Hematopoietic multipotent progenitor cell treated with erythropoietin and hydrocortisone succinate and interleukin-3 and kit ligand, for 8 days (in vitro differentiated cells): ENCODE measurements at regions not wholly inside any gene's neighbourhood (a gene's known extent, or its start where the extent isn't known, plus 50 kb on each side); places are given as distances from the start of the nearest gene placed in this dataset.
"Not testable (repeated sequence)": the region's sequence is repeated elsewhere in the genome, so short reads cannot be mapped to it uniquely, and the experiment has no call there.

ENCODE experiments used
- DNase-seq: peaks from one replicate; pipeline ENCODE4 v3.0.0-alpha.2; 2015

GRCh38 chr5:89164703-89165102 is 281.7 kb upstream of the MEF2C start:
- not testable (repeated sequence) for DNase-seq

GRCh38 chr5:89156226-89156625 is 273.2 kb upstream of the MEF2C start:
- no peak for DNase-seq

DNA sequence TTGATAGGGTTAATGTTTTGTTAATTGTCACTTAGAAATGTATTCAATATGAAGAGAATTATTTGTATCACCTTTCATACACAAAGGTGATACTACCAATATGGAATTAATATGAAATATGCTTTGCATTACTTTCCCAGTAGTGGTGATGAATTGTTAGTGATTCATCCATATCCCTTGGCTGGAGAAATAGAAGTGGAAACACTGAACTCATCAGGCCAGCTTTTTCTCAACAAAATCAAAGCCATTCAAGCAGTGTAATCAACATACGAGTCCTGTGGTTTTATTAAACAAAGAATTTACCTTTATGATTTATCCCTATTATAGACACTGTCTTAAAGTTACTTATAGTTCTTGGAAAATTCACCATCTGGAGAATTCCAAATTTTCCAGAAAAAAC is 264.0 kb upstream of the MEF2C start:
- no peak for DNase-seq

- DNase-seq, result no peak
Measured at GRCh38 chr5:89137148-89137547, 254.2 kb upstream of the MEF2C start.

DNA sequence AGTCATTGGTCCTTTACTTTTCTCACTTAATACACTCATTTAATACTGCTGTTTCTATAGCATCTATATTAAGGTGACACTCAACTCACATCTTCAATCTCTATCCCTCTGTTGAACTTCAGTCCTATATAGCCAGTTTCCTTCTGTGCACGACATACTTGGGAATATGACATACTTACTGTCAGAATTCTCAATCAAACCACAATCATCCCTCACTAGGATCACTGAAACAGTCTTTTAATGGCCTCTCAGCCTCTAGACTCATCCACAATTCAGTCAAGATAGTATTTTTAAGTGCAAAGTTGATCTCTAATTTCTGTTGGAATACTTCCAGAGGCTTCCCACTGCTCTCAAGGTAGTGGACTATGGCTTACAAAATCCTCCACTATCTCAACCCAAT is 251.0 kb upstream of the MEF2C start:
- no peak for DNase-seq

DNA sequence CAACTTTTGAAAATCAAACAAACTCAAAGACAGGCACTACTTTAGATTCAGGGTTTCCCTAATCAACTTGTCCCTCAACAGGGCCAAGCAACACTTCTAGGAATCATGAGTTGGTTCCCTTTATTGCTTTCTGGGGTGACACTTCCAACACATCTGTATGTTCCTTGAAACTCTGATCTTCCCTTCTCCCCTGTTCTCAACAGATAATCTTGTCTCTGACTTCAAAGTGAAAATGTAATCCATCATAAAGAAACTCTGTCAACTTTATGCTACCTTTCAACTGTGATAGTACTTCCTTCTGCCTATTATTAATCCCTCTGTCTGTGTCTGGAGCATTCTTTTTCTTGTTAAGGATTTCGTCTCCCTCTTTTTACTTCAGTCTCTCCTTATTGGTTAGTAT is 250.1 kb upstream of the MEF2C start:
- no peak for DNase-seq

GRCh38 chr5:89130851-89131250 is 247.9 kb upstream of the MEF2C start:
- DNase-seq, result no peak

DNA sequence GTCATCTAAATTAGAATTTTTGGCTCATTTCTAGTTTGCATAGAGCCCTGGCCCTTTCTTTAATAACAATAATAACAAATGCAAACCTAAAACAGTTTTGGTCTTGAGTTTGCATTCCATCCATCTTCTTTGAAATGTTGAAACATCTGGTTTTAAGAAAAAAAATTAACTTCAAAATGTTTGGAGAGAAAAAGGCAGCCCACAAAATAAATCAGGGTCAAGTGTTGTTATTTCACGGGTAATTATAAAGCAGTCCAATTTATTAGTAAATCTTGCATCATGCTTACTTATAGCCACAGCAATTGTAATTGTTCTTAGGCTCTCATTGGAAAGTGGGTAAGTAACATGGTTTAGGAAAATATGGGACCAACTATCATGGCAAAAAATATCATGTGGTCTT is 247.0 kb upstream of the MEF2C start:
- DNase-seq, result no peak

- DNase-seq, result peak; percentile 44
Measured at GRCh38 chr5:89128906-89129625, 246.1 kb upstream of the MEF2C start.

DNA sequence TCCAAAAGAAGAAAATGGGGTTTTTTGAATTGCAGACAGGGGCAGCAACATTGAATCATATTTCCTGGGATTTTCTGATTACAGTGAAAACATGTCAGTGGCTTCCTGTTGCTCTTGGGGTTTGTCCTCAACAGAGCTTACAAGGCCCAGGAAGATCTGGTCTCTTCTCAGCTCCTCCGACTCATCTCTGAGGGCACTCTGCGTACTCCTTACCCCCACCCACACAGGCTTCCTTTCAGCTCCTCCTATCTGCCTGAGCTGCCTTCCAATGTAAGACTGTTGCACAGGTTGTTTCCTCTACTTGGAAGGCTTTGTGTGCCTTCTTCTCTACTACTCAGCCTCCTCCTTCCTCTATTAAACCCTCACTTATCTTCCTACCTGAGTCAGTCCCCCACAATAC is 245.1 kb upstream of the MEF2C start:
- peak; percentile 22 for DNase-seq

- DNase-seq, result no peak
Measured at GRCh38 chr5:89127191-89127590, 244.2 kb upstream of the MEF2C start.

GRCh38 chr5:89125372-89125771 is 242.4 kb upstream of the MEF2C start:
- no peak for DNase-seq

DNA sequence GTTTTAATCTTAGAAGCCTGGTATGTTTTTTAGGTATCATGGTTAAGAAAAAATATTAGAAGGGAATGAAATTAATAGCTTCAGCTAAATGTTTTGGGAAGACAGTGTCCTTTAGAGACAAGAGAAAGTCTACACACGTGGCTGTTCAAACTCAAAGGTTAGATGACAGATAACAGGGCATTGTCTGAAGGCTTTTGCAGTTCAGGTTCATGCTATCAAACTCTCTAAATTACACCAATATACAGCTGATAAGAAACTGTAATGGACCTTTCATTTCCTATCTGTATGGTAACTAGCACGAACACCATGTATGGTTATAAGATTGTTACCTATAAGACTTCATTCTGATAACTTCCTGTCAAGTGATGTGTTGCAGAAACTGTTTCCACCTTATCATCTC is 240.6 kb upstream of the MEF2C start:
- DNase-seq, result no peak

- no peak for DNase-seq
Measured at GRCh38 chr5:89120719-89121118, 237.7 kb upstream of the MEF2C start.

DNA sequence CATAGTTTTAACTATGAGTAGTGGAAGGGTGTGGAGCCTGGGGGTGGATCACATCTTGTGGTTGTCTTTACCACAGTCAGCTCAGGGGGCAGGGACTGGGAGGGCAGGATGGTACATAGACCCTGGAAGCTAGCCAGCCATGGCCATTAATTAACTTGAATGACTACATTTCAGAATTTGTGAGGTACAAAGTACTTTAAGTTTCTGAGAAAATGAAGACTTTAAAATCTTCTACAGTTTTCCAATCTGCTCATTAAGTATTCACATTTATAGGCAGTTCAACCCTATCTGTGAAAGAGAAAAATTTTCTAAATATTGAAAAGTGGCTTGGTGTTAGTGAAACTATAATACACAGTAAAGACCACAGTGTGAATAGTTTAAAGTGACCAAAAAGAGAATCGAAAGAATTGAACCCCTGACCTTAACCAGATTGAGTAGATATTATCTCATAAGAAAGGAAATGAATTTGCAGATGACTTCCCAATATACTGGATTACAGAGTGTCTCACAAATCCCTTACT is 234.2 kb upstream of the MEF2C start:
- peak; percentile 83 for DNase-seq

DNA sequence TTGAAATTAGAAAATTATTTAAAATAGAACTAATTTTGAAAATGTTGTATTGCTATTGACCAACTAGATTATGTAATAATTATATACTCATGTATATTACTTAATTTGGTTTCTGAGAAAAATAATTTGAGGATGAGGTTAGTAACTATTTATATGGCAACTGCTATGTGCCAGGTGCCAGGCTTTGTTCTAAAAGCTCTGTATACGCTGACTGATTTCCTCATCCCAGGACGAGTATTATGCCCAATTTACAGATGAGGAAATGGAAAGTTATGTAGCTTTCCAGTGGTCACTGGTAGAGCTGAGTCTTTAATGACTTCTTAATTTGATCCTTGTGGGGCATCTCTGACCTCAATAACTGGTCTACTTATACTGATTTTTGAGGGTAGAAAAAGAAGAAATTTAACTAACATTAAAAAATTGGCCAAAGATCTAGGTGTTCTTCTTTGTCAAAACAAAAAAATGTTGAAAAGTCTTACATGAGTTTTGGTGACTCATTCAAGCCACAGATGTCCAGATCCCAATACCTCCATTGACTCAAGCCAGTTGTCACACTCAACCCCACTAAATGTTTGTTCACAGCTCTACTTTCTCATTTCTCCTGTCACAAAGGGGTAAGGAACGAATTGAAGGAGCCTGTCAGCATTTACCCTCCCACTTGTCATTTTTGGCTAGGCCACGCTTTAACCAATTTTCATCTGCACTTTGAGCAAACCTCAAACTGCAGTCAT is 228.1 kb upstream of the MEF2C start:
- DNase-seq, result no peak

- DNase-seq, result no peak
Measured at GRCh38 chr5:89106480-89106879, 223.5 kb upstream of the MEF2C start.

GRCh38 chr5:89105836-89106235 is 222.9 kb upstream of the MEF2C start:
- DNase-seq, result no peak

DNA sequence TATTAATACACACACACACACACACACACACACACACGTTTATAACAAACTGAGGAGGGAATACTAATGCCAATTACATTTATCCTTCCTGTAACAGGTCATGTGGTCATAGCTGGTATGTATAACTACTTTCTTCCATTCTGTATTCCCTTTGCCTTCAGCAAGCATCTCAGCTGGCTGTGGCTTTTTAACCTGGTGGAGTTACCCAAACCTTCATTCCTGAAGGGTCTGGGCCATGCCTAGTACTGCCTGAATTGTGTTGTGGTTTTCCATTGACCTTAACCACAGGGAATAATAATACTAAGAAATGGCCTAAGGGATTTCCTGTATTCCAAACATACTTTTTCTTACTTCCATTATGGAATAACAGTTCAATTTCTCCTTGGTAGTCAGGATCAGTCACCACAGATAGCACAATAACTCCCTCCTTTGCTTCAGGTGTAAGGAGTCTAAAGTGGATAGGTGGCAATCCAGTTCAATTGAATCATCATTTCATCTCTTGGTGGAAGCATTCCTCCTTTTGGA is 222.2 kb upstream of the MEF2C start:
- no peak for DNase-seq

DNA sequence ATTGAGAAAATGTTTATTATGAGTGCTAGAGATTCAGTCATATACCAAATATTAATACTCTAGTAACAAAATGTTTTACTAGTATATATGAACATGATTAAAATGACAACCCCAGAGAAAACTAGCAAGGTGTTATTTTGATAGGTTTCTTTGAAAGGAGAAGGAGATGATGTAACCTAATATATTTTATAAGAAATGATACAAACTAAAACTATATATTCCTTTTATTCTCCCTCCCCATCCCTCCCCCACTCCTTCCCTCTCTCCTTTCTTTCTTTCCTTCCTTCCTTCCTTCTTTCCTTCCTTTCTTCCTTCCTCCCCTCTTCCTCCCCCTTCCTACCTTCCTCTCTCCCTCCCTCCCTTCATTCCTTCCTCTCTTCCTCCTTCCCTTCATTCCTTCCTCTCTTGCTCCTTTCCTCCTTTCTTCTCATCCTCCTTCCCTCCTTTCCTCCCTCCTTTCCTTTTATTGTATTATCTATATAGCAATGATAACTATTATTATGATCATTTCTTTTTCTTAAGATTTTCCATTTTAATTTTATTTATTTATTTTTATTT is 215.3 kb upstream of the MEF2C start:
- no peak for DNase-seq

DNA sequence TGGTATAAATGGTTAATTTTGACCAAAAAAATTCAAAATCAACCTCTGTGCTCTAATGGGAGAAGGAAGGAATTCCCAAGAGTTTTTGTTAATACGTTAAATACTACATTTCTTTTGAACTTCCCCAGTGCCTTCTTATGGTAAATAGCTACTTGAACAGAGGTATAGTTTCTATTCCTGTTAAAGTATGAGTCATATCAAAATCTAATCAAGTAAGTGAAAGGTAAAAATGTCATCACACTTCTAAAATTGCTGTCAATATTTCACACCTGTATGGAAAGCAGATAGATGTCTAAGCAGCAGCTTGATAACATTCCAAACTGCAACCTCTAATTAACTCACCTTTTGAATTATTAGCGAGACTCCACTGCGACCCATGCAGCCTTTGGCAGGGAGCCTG is 214.1 kb upstream of the MEF2C start:
- no peak for DNase-seq

DNA sequence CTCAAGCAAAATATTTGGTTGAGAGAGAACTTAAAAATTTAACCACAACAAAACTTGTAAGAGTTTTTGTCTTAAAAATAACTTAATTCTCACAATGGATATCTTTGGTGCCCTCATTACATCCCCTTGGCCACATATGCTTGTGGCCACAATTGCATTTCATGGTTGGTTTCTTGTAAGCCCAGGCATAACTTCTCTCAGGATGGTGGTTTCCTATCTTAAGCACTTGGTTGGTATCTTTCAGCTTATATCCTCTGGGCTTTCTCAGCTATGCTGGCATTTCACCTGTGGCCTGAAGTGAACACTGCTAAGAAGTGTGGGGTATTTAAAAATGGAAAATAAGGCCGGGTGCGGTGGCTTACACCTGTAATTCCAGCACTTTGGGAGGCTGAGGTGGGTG is 212.4 kb upstream of the MEF2C start:
- no peak for DNase-seq

- DNase-seq, result no peak
Measured at GRCh38 chr5:89090037-89090436, 207.1 kb upstream of the MEF2C start.
